KBM-7 (cell line): ENCODE measurements at regions not wholly inside any gene's neighbourhood (a gene's known extent, or its start where the extent isn't known, plus 50 kb on each side); places are given as distances from the start of the nearest gene placed in this dataset.
"Not testable (repeated sequence)": the region's sequence is repeated elsewhere in the genome, so short reads cannot be mapped to it uniquely, and the experiment has no call there.

Experiments
- DNase-seq: peaks from one replicate; pipeline ENCODE4 v3.0.0-alpha.2; 2015
- in situ Hi-C: fragments of 300-500 bp; cut with MboI; formaldehyde crosslinking; loops from 2 replicates; pipeline ENCODE4 v1.14.3; 2020; ENCODE audit warnings: low sequenced_read_pairs, low pct_unique_long_range_greater_than_20kb, mixed read lengths

DNA sequence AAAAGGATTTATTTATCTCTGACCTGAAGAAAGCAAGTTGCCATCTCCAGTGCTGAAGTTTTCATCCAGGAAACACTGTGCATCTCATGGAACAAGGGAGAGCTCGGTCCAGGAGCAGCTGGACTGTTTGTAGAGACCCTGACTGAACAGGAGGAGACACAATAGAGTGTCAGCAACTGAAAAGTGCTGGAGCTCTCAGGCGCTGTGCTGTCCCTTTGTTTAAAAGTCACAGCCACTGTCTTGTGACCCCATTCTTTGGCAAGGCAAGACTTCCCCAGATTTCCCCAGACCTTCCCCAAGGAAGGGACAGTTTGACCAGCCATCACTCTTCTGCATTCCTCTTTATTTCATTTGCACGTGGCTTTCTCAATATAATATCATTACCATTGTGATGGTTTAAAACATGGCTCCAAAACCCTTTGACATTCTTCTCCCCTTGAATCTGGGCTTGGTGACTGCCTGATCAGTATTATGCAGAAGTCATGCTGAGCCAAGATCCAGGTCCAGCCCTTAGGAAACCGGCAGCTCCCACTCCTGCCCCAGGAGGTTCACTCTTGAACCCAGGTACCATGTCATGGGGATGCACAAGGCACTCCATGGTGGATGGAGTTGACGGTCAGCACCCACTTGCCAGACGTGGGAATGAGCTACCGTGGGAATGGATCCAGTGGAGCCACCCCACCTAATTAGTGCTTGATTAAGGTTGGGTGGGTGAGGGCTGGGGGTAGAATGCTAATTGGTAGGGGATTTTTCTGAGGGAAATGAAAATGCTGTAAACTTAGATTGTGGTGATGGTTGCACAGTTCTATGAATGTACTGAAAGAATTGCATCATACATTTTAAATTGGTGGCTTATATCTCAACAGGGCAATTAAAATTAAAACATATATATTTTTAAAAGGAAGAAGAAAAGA is 497.9 kb upstream of the RAB6C start:
- DNase-seq = no peak
- in situ Hi-C loops = no loop called here

DNA sequence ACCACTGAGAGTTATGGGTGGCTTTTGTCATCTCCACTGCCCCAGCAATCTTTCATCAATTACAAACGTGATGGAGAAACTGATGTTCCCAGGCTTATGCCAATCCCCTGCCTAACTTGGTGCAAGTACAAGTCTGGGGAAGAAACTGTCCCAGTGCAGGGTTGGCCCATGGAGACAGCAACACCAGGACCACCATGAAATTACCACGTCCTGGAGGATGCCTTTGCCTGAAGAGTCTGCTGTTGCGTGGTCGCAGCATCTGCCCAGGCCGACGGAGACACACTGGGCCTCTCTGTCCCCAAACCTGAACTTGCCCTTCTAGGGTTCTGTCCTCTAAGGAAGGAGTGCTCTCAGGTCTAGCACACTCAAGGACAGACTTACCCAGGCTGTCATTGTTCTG is 496.8 kb upstream of the RAB6C start:
- in situ Hi-C loops = no loop called here
- no peak for DNase-seq

DNA sequence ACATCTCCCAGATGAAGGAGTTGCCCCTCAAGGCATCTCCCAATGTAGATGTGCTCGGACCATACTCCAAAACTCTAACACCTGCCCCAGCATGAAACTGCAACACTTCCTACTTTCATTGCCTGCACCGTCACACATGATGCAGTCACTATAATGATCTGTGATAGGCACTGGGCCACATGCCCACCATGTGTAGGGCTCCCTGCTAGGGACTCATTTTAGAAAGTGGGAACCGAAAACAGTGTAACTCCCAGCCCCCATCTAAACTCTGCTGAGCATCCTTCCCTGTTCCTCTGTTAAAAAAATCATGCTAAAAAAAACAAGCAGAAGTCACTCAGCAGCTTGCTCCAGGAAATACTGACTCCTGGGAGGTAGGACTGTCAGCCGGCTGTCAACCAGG is 496.1 kb upstream of the RAB6C start:
- in situ Hi-C loops = no loop called here
- DNase-seq = no peak

DNA sequence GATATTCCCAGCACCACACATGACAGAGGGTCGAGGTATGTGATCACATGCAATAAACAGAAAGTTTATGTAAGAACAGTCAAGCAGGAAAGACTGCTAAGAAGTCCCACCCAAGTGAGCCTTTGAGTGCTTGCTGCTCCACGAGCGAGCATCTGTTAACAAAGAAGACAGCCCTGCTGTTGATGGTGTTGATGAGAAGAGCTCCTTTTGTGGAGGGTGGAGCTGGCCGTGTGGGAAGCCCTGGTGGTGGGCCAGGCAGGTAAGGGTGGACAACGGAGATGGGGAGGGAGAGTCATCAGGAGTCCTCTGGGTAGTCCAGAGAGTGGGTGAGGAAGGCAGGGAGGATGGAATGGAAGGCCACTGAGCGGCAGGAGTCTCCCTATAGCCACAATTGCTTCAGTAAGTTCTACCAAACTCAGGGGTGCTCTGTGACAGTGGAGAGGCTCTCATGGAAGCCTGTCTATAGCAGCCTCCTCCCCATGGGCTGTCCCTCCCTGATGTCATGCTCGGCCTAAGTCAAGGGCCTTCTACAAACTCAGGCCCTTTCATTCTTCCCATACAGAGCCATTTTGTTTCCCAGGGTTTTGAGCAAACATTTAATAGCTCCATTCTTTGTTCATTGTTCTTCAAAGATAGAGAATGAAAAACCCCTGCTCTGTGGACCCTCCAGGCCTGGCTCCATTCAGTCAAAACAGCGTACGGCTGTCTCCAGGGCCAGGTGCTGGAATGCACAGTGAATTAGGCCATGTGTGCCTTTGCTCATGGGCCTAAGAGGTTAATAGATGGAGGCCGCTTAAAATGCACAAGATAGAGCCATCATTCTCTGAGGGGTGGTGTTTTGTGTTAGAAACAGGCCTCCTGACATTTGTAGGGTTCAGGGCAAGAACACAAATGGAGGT is 494.2 kb upstream of the RAB6C start:
- in situ Hi-C loops = no loop called here

DNA sequence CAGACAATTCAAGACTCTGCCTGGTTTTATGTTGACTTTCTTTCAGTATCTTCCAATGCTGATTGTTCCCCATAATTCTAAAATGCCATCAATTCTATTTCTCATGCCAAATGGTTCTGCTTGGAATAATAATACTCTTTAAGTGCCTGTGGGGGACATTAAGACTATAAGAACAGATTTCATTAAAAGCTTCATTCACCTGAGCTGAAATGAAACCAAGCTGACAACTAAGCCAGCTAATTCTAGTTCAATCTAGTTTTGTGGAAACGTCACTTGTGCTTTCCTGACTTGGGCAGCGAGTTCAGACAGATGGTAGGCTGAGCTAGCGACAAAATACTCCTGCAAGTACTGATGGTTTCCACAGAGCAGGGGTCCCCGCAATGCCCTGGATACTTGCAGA is 491.1 kb upstream of the RAB6C start:
- DNase-seq = no peak
- in situ Hi-C loops = no loop called here

More for the DNA sequence above, 494.2 kb upstream of the RAB6C start:
- DNase-seq = no peak

DNA sequence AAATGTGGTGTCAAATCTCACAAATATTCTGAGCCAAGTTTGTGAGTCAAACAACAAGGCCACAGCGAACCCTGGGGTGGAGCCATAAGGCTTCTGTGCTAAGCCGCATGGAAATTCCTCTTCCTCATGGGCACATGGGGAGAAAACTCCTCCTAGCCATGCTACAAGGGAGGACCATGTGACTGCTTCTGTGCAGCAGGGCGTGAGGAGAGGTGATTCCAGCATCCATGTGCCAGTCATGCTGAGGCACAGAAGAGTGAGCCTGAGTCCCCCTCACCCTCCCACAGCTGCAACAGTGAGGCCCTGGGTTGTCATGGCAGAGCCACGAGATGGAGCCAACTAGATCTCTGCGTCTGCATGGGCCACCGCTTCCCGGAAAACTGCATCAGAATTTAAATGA is 488.8 kb upstream of the RAB6C start:
- in situ Hi-C loops = no loop called here
- DNase-seq = no peak

DNA sequence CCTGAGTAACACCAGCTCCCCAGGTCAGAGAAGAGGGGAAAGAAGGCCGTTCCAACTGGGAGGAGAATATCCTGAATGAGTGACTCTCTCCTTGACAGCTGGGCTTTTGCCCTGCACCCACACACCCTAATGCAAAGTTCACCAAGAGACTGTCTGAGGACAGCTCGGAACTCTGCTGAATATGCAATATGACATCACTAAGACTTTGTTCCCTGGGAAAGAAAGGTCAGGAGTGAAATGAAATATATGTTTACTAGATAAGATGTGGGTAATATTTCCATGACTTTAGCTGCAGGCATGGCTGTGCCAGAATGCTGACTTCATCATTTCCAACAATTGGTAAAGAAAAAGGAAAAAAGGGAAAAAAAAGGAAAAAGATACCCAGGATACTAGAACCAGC is 488.2 kb upstream of the RAB6C start:
- in situ Hi-C loops = no loop called here
- no peak for DNase-seq

DNA sequence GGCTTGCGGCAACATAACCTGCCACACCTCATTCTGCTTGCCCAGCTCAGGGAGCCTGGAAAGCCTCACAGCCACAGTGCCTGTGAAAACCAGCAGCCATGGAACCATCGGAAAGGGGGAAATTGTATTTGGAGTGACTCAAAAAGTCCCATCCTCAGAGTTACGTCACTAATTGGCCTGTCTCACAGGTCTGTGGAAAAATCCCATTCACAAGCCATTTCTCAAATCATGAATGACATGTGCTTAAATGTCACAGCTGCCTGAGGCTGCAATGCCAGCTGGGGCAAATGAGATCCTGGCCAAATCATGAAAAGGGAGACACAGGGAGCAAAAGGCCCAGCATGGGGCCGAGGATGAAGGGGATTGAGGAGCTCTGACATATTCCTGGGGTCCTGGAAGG is 486.9 kb upstream of the RAB6C start:
- in situ Hi-C loops = no loop called here
- no peak for DNase-seq

DNA sequence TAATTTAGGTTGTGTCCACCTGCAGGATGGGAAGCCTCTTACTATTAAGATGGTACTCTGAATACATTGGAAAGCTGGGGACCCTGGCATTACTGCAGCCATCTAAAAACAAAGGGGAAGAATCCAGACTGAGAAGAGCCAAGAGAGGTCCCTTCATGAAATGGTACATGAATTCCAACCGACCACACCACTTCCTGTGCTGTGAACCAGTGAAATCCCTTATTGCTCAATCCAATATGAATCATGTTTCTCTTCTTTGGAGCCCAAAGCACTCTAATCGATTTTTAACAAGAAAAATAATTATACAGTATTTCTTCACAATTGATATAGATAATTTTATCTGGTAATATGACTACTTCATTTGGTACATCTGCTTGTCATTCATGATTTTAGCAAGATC is 479.7 kb upstream of the RAB6C start:
- no peak for DNase-seq
- in situ Hi-C loops = no loop called here

DNA sequence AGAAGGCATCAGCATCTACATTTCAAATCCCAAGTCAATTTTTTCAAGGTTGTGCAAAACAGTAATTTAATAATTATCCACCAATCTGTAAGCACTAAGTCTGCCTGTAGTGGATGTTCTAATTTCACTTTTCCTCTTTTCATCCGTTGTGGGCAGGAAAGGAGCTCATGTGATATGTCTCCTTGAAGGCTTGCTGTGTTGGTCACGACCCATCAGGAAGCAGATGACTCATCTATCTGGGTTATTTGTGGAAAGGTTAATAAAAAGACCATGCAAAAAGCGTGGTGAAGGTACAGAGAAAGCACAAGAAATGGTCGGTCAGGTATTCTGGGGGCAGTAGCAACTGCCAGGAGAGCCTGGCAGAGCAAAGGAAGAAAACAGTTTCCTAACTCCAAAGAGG is 476.7 kb upstream of the RAB6C start:
- DNase-seq = no peak
- in situ Hi-C loops = no loop called here

DNA sequence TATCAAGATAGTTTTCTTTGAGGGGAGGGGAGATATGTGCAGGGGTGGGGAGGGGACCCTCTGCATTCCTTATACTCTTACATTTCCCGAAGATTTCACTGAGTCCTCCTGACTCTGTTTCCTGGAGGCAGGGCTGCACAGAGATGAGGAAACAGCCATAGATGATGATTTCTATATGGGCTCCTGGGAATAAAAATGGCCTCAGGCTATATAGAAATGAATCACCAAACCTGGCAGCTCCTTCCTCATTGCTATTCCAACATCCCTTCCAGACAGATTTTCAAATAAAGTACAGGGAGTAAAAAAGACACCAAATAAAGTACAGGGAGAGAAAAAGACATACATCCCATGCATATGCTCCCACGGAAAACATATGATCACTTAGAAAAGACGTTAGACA is 474.8 kb upstream of the RAB6C start:
- in situ Hi-C loops = no loop called here
- DNase-seq = no peak

DNA sequence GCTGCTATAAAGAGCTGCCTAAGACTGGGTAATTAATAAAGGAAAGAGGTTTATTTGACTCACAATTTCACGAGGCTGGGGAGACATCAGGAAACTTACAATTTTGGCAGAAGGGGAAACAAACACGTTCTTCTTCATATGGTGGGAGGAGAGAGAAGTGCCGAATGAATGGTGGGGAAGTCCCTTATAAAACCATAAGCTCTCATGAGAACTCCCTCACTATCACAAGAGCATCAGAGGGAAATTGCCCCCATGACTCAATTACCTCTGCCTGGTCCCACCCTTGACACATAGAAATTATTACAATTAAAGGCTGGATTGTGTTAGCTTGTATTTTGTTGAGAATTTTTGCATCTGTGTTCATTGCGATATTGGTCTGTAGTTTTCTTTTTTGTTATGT is 460.5 kb upstream of the RAB6C start:
- DNase-seq = no peak
- in situ Hi-C loops = no loop called here

DNA sequence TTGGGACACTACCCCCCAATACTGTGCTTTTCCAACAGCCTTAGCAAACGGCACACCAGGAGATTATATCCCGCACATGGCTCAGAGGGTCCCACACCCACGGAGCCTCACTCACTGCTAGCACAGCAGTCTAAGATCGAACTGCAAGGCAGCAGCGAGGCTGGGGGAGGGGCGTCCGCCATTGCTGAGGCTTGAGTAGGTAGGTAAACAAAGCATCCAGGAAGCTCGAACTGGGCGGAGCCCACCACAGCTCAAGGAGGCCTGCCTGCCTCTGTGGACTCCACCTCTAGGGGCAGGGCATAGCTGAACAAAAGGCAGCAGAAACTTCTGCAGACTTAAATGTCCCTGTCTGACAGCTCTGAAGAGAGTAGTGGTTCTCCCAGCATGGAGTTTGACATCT is 447.3 kb upstream of the RAB6C start:
- DNase-seq, in situ Hi-C loops: not testable (repeated sequence)

DNA sequence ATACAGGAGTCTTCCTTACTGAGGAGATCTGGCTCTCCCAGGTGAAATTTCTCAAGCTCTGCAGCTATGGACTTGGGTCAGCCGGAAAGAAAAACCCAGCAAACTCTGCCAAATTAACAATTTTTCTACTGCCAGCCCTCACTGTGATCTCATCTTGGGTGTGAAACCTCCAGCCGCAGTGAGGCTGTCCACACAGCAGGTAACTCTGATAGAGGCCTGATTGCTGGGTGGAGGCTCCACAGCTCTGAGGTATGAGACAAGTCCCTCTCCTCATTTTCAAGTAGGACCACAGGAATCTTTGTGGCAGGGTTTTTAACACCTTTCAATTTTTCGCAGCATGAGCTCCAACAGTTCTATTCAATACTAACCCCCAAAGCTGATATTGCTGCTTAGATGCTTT is 430.6 kb upstream of the RAB6C start:
- in situ Hi-C loops = no loop called here
- DNase-seq = no peak

DNA sequence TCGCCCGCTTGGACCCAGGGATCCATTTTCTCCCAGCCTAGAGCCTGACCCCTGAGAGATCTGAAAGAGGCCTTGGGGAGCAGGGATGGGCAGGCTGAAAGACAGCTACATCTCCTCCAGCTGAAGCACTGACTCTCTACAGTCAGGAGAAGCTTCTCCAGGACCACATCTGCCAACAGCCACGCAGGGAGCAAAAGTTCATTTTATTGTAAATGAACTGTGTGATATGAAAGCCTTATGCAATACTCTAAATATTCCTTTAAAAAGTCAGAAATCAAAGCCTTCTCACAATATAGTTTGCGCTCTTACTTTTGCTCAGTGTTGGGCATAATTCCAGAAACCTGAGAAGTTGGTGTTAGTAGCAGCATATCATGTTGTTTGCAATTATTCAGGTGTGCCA is 428.9 kb upstream of the RAB6C start:
- in situ Hi-C loops = no loop called here
- no peak for DNase-seq

DNA sequence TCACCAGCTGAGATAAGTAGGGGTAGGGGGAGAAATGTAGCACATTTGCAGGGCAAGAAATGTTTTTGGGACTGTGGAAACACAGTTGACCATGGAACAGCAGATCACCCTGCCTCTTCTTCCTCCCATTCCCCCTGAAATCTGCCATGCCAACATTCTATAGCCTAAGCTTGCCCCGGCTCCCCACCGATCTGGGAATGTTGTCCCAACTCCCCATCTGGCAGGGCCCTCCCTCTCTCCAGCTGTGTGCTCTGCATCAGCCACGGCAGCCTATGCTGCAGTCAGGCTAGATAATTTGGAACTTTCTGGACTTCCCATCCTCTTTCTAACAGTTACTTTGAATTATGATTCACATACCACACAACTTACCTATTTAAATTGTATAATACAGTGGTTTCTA is 425.1 kb upstream of the RAB6C start:
- DNase-seq = no peak
- in situ Hi-C loops = no loop called here

DNA sequence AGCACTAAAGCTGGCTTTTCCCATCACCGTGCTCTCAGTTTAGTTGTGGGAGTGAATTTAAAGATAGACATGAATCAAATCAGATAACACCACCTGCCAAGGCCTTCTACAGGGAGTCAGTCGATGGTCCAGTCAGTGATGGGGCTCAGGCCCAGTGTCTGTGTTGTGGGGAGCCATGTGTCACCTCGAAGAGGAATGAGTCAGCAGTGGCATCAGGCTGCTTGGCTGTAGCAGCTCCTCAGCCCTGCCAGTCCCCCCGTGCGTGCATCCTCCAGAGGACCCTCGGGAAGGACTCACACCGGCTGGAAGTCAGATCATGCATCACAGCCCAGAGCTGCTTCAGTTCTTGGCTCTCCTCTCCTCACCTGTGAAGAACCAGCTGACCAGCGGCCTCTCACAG is 420.4 kb upstream of the RAB6C start:
- in situ Hi-C loops = no loop called here
- DNase-seq = no peak

DNA sequence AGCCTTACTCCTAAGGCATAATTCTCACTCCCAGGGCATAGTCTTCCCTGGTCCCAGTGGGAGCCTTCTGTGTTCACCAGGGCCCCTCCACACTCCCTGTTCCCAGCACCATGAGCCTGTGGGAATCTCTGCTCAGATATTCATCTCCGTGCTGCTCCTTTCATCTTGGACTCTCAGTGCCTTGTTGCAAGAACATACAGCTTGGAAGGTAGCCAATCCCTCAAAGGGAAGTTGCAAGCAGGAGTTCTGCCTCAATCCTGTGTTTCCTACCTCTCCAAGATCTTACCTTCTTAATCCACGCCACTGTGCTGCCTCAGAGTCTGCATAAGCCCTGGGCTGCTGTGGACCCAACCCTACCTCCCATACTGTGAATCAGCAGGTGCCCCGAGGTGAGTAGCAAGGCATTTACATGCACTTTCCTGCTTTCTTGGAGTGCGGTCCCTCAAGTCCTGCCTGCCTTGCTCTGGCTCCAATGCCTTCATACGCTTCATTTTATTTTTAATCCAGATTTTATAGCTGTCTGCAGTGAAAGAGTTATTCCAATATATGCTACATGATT is 413.8 kb upstream of the RAB6C start:
- no peak for DNase-seq
- in situ Hi-C loops = no loop called here

DNA sequence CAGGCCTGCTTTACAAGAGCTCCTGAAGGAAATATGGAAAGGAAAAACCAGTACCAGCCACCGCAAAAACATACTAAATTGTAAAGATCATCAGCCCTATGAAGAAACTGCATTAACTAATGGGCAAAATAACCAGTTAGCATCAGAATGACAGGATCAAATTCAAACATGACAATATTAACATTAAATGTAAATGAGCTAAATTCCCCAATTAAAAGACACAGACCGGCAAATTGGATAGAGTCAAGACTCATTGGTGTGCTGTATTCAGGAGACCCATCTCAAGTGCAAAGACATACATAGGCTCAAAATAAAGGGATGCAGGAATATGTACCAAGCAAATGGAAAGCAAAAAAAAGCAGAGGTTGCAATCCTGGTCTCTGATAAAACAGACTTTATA is 408.7 kb upstream of the RAB6C start:
- in situ Hi-C loops, DNase-seq: not testable (repeated sequence)

DNA sequence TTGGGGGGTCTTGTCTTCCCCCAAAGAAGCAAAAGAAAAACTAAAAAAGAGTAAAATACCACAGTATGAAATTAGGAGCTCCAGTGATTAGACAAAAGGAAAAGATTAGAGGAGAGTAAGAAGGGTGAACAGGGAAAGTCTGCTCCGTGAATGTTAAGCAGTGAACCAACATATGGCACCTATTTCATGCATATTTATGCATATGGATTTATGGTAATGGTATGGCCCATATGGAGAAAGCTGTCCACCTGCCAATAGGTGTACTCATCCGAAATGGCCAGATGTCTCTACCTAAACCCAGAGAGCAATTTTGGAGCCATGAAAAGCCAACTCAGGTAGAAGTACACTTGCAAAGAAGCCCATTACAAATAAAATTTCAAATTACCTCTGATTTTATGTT is 404.0 kb upstream of the RAB6C start:
- in situ Hi-C loops = no loop called here
- DNase-seq = no peak
